ENCODE measurements at regions not wholly inside any gene's neighbourhood (a gene's known extent, or its start where the extent isn't known, plus 50 kb on each side); places are given as distances from the start of the nearest gene placed in this dataset.
A peak's percentile ranks its signal among the peaks of the same experiment; 100 is the strongest.
"Not testable (repeated sequence)": the region's sequence is repeated elsewhere in the genome, so short reads cannot be mapped to it uniquely, and the experiment has no call there.

GRCh38 chr7:149995369-149996026 is 121.7 kb downstream of the ATP6V0E2 start:
- DNase-seq (ENCODE audit: low read depth), result not testable (repeated sequence)

GRCh38 chr7:150000780-150001599 is 127.2 kb downstream of the ATP6V0E2 start:
- DNase-seq (ENCODE audit: low read depth), result not testable (repeated sequence)

GRCh38 chr7:150003304-150003810 is 129.6 kb downstream of the ATP6V0E2 start:
- no peak for DNase-seq (ENCODE audit: low read depth)

- not testable (repeated sequence) for DNase-seq (ENCODE audit: low read depth)
Measured at GRCh38 chr7:150003973-150004372, 130.2 kb downstream of the ATP6V0E2 start.

- not testable (repeated sequence) for DNase-seq (ENCODE audit: low read depth)
Measured at GRCh38 chr7:150004843-150005242, 131.1 kb downstream of the ATP6V0E2 start.

- DNase-seq (ENCODE audit: low read depth), result not testable (repeated sequence)
Measured at GRCh38 chr7:150009620-150010303, 136.0 kb downstream of the ATP6V0E2 start.

GRCh38 chr7:150016651-150017189 is 143.0 kb downstream of the ATP6V0E2 start:
- DNase-seq (ENCODE audit: low read depth), result not testable (repeated sequence)

GRCh38 chr7:150020210-150020609 is 146.4 kb downstream of the ATP6V0E2 start:
- DNase-seq (ENCODE audit: low read depth), result not testable (repeated sequence)

- DNase-seq (ENCODE audit: low read depth), result not testable (repeated sequence)
Measured at GRCh38 chr7:150024550-150025490, 151.1 kb downstream of the ATP6V0E2 start.

- DNase-seq (ENCODE audit: low read depth), result not testable (repeated sequence)
Measured at GRCh38 chr7:150025802-150026201, 152.0 kb downstream of the ATP6V0E2 start.

- not testable (repeated sequence) for DNase-seq (ENCODE audit: low read depth)
Measured at GRCh38 chr7:150028344-150029012, 154.7 kb downstream of the ATP6V0E2 start.

GRCh38 chr7:150029013-150029389 is 155.2 kb downstream of the ATP6V0E2 start:
- DNase-seq (ENCODE audit: low read depth), result not testable (repeated sequence)

GRCh38 chr7:150031733-150032132 is 158.0 kb downstream of the ATP6V0E2 start:
- not testable (repeated sequence) for DNase-seq (ENCODE audit: low read depth)

- DNase-seq (ENCODE audit: low read depth), result not testable (repeated sequence)
Measured at GRCh38 chr7:150033711-150034110, 159.9 kb downstream of the ATP6V0E2 start.

GRCh38 chr7:150035769-150036168 is 162.0 kb downstream of the ATP6V0E2 start:
- DNase-seq (ENCODE audit: low read depth), result not testable (repeated sequence)

GRCh38 chr7:150039061-150039460 is 165.3 kb downstream of the ATP6V0E2 start:
- not testable (repeated sequence) for DNase-seq (ENCODE audit: low read depth)

- DNase-seq (ENCODE audit: low read depth), result not testable (repeated sequence)
Measured at GRCh38 chr7:150042281-150042680, 168.5 kb downstream of the ATP6V0E2 start.

- DNase-seq (ENCODE audit: low read depth), result peak; percentile 40
Measured at GRCh38 chr7:150044771-150045170, 171.0 kb downstream of the ATP6V0E2 start.

- DNase-seq (ENCODE audit: low read depth), result peak; percentile 4
Measured at GRCh38 chr7:150045596-150045995, 171.8 kb downstream of the ATP6V0E2 start.
